ENCODE measurements at regions not wholly inside any gene's neighbourhood (a gene's known extent, or its start where the extent isn't known, plus 50 kb on each side); places are given as distances from the start of the nearest gene placed in this dataset.
A peak's percentile ranks its signal among the peaks of the same experiment; 100 is the strongest.

DNA sequence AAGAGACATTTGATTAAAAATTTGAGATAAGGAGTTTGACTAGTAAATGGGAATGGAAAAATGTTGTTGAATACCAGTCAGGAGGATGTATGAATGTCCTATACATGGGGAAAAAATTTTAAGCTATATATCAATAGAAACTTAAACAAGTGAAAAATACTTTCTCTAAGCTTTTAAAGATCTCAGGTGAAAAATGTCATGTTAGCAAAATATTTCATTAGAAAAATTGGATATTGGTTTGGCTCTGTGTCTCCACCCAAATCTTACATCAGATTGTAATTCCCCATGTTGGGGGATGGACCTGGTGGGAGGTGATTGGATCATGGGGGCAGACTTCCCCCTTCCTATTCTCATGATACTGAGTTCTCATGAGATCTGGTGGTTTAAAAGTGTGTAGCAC, 279.6 kb upstream of the CADM2 start:
- Histone ChIP-seq H4K20me1 (replicated peaks; ENCODE audit: control insufficient read depth, insufficient read depth, low read length) (no peaks in the 10 kb centered on the region), H2AFZ (ENCODE audit: low read depth, low read length) (no peak overlapping the region), H3K9ac (ENCODE audit: insufficient read depth in 1 of 2, low read depth in 2 of 2, low read length in 2 of 2) (no peak overlapping the region), H3K79me2 (ENCODE audit: control insufficient read depth, insufficient read depth, low read length) (no peaks in the 10 kb centered on the region), H3K36me3 (ENCODE audit: control insufficient read depth, insufficient read depth, low read length) (no peaks in the 10 kb centered on the region), H3K9me3 (replicated peaks; ENCODE audit: control insufficient read depth, insufficient read depth, low read depth, low read length) (no peaks in the 10 kb centered on the region), H3K4me3 (no peak overlapping the region), H3K27ac (ENCODE audit: extremely low read depth, low read depth, low read length) (no peak overlapping the region), H3K4me2 (ENCODE audit: insufficient read depth, low read length) (no peak overlapping the region), H3K9me1 (ENCODE audit: control insufficient read depth, insufficient read depth, low read length) (no peaks in the 10 kb centered on the region), H3K4me1 (replicated peaks in 1 of 2; ENCODE audit: control insufficient read depth in 2 of 2, insufficient read depth in 2 of 2, low read length in 2 of 2) (no peaks in the 10 kb centered on the region), H3K27me3 (ENCODE audit: control insufficient read depth in 2 of 2, insufficient read depth in 2 of 2, low read length in 2 of 2) (no peaks in the 10 kb centered on the region)
- no TSS peak for BruUV-seq (replicated peaks)
- ChIA-PET CTCF (ENCODE audit: low intra/inter-chr PET ratio) (no interaction called here), POLR2A (no interaction called here)
- TF ChIP-seq ZNF584 (CRISPR knock-in tag; IDR thresholded peaks at IDR 0.05; ENCODE audit: low read depth): no peak
- no peak for TF ChIP-seq ARID2 (IDR thresholded peaks at IDR 0.05)
- no peak for TF ChIP-seq HCFC1 (IDR thresholded peaks at IDR 0.05; ENCODE audit: low read depth, low read length)
- TF ChIP-seq ZNF316 (IDR thresholded peaks at IDR 0.05): 0 out of 2 replicates have a peak, but pooled peaks have one; percentile 5
- no peak for TF ChIP-seq PCBP2 (IDR thresholded peaks at IDR 0.05; ENCODE audit: low read depth, low read length, poor library complexity, severe bottlenecking)
- in situ Hi-C loops (cut with MboI): no loop called here
- ATAC-seq (no peak), FAIRE-seq (no peak), DNase-seq (ENCODE audit: extremely low read depth in 1 of 4, low spot score in 3 of 4) (no peak)
- intact Hi-C loops (cut with micrococcal nuclease): no loop called here

DNA sequence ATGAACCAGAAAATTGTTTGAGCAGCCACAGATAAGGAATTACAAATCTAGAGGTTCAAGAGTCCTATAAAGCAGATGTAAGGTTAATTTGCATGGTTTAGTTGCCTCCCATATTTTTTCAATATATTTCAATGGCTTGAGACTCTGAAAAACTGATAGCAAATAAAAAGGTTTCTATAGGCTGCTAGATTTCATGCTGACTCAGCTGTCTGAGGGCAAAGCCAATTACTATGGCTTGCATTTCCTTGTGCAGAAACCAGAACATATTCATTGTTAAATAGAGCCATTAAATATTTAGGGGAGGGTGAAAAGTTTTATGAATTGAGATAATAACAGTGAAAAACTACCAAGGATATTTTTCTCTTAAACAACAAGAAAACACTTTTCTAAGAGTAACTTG, 278.1 kb upstream of the CADM2 start:
- FAIRE-seq (no peak), ATAC-seq (no peak), DNase-seq (ENCODE audit: extremely low read depth in 1 of 4, low spot score in 3 of 4) (no peak)
- Histone ChIP-seq H3K9me1 (ENCODE audit: control insufficient read depth, insufficient read depth, low read length) (no peaks in the 10 kb centered on the region), H4K20me1 (replicated peaks; ENCODE audit: control insufficient read depth, insufficient read depth, low read length) (no peaks in the 10 kb centered on the region), H3K4me1 (replicated peaks in 1 of 2; ENCODE audit: control insufficient read depth in 2 of 2, insufficient read depth in 2 of 2, low read length in 2 of 2) (no peaks in the 10 kb centered on the region), H3K79me2 (ENCODE audit: control insufficient read depth, insufficient read depth, low read length) (no peaks in the 10 kb centered on the region), H3K4me2 (ENCODE audit: insufficient read depth, low read length) (no peak overlapping the region), H3K27me3 (ENCODE audit: control insufficient read depth in 2 of 2, insufficient read depth in 2 of 2, low read length in 2 of 2) (no peaks in the 10 kb centered on the region), H3K27ac (ENCODE audit: extremely low read depth, low read depth, low read length) (no peak overlapping the region), H3K36me3 (ENCODE audit: control insufficient read depth, insufficient read depth, low read length) (no peaks in the 10 kb centered on the region), H2AFZ (ENCODE audit: low read depth, low read length) (no peak overlapping the region), H3K9me3 (replicated peaks; ENCODE audit: control insufficient read depth, insufficient read depth, low read depth, low read length) (no peaks in the 10 kb centered on the region), H3K9ac (ENCODE audit: insufficient read depth in 1 of 2, low read depth in 2 of 2, low read length in 2 of 2) (no peak overlapping the region), H3K4me3 (no peak overlapping the region)
- TF ChIP-seq C11orf30 (IDR thresholded peaks at IDR 0.05; ENCODE audit: low read depth) (0 out of 2 replicates have a peak, but pooled peaks have one; percentile 7), MAFK (IDR thresholded peaks at IDR 0.05; ENCODE audit: low read length) (peak; percentile 41), MAFF (IDR thresholded peaks at IDR 0.05; ENCODE audit: low read length) (0 out of 2 replicates have a peak, but pooled peaks have one; percentile 28), NFIC (IDR thresholded peaks at IDR 0.05) (no peak), TSC22D4 (tag; IDR thresholded peaks at IDR 0.05) (no peak)
- intact Hi-C loops (cut with micrococcal nuclease) (no loop called here), in situ Hi-C loops (cut with MboI) (no loop called here)
- no TSS peak for BruUV-seq (replicated peaks)
- ChIA-PET POLR2A (no interaction called here), CTCF (ENCODE audit: low intra/inter-chr PET ratio) (no interaction called here)
